ENCODE measurements at regions not wholly inside any gene's neighbourhood (a gene's known extent, or its start where the extent isn't known, plus 50 kb on each side); places are given as distances from the start of the nearest gene placed in this dataset.

DNA sequence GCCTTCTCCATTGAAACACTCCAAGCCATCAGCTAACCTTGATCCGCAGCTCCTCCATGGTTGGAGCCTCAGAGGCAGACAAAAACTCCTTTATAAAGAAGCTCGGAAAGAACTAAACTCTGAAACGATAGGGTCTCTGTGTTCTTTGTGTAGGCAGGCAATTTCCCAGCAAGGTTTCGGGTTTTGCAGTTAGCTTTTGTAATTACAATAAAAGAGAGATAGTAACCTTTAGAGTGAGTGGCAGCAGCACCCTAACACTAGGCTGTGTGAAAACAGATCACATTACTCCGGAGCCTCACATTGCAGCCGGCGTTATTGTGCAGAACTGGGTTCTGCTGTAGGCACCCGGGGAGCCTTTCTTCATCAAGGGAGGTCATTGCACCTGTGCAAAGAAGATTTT lies 115.8 kb upstream of the MAP3K1 start:
- no peak for DNase-seq
- WGBS (ENCODE audit: insufficient coverage) = 96% methylated on average over 5 of the region's 8 CpGs
- CTCF ChIA-PET = interaction anchor here (2.0 kb wide), 1 partner anchor 114 kb away, joined by 4 read pairs; no protein-coding TSS in a partner anchor
- Histone ChIP-seq H3K4me1 (ENCODE audit: control extremely low read depth in 1 of 4, control insufficient read depth in 4 of 4, insufficient read depth in 4 of 4, low read length in 3 of 4) (peaks cover 0 to 10% (median 0%) of the 10 kb centered on the region in 4 experiments), H3K4me3 (ENCODE audit: control insufficient read depth in 1 of 7, extremely low read depth in 1 of 7, insufficient read depth in 4 of 7, low read depth in 2 of 7, low read length in 6 of 7) (no peak overlapping the region), H3K27me3 (replicated peaks in 2 of 5; ENCODE audit: control insufficient read depth in 4 of 5, insufficient read depth in 5 of 5, low read length in 4 of 5) (no peaks in the 10 kb centered on the region), H3K9me3 (ENCODE audit: control extremely low read depth in 1 of 5, control insufficient read depth in 4 of 5, insufficient read depth in 2 of 5, low read depth in 1 of 5, low read length in 4 of 5) (no peaks in the 10 kb centered on the region), H3K36me3 (ENCODE audit: control insufficient read depth in 4 of 4, insufficient read depth in 4 of 4, low read length in 3 of 4) (no peaks in the 10 kb centered on the region), H3K27ac (ENCODE audit: insufficient read depth in 1 of 2, low read depth in 1 of 2, low read length in 2 of 2, poor library complexity in 1 of 2, severe bottlenecking in 2 of 2) (no peak overlapping the region)
- POLR2A ChIA-PET = no interaction called here

GRCh38 chr5:56698463-56699381 lies 116.6 kb upstream of the MAP3K1 start:
- Histone ChIP-seq H3K27ac (ENCODE audit: insufficient read depth in 1 of 2, low read depth in 1 of 2, low read length in 2 of 2, poor library complexity in 1 of 2, severe bottlenecking in 2 of 2) (no peak overlapping the region), H3K4me3 (ENCODE audit: control insufficient read depth in 1 of 7, extremely low read depth in 1 of 7, insufficient read depth in 4 of 7, low read depth in 2 of 7, low read length in 6 of 7) (no peak overlapping the region), H3K36me3 (ENCODE audit: control insufficient read depth in 4 of 4, insufficient read depth in 4 of 4, low read length in 3 of 4) (no peaks in the 10 kb centered on the region), H3K9me3 (ENCODE audit: control extremely low read depth in 1 of 5, control insufficient read depth in 4 of 5, insufficient read depth in 2 of 5, low read depth in 1 of 5, low read length in 4 of 5) (no peaks in the 10 kb centered on the region), H3K4me1 (ENCODE audit: control extremely low read depth in 1 of 4, control insufficient read depth in 4 of 4, insufficient read depth in 4 of 4, low read length in 3 of 4) (peaks cover 0 to 10% (median 0%) of the 10 kb centered on the region in 4 experiments), H3K27me3 (replicated peaks in 2 of 5; ENCODE audit: control insufficient read depth in 4 of 5, insufficient read depth in 5 of 5, low read length in 4 of 5) (no peaks in the 10 kb centered on the region)
- WGBS (ENCODE audit: insufficient coverage) = 100% methylated on average over 1 of the region's 5 CpGs
- ChIA-PET CTCF (interaction anchor here (2.0 kb wide), 1 partner anchor 113 kb away, joined by 4 read pairs; no protein-coding TSS in a partner anchor), POLR2A (interaction anchor here (0.6 kb wide), 1 partner anchor 8 kb away, joined by 3 read pairs; no protein-coding TSS in a partner anchor)
- no peak for DNase-seq

GRCh38 chr5:56696900-56697299 lies 118.4 kb upstream of the MAP3K1 start:
- no peaks in the 10 kb centered on the region for H3K27me3 ChIP-seq (replicated peaks in 2 of 5; ENCODE audit: control insufficient read depth in 4 of 5, insufficient read depth in 5 of 5, low read length in 4 of 5)
- POLR2A ChIA-PET = no interaction called here
- H3K4me3 ChIP-seq (ENCODE audit: control insufficient read depth in 1 of 7, extremely low read depth in 1 of 7, insufficient read depth in 4 of 7, low read depth in 2 of 7, low read length in 6 of 7) = no peak overlapping the region
- peak in 1 of 3 donors; percentile 8 for DNase-seq
- CTCF ChIA-PET = interaction anchor here (0.6 kb wide), 2 partner anchors 322 to 768 kb away, joined by 3 to 4 read pairs; no protein-coding TSS in a partner anchor
- no peaks in the 10 kb centered on the region for H3K9me3 ChIP-seq (ENCODE audit: control extremely low read depth in 1 of 5, control insufficient read depth in 4 of 5, insufficient read depth in 2 of 5, low read depth in 1 of 5, low read length in 4 of 5)
- H3K4me1 ChIP-seq (ENCODE audit: control extremely low read depth in 1 of 4, control insufficient read depth in 4 of 4, insufficient read depth in 4 of 4, low read length in 3 of 4) = peaks cover 0 to 10% (median 0%) of the 10 kb centered on the region in 4 experiments
- H3K27ac ChIP-seq (ENCODE audit: insufficient read depth in 1 of 2, low read depth in 1 of 2, low read length in 2 of 2, poor library complexity in 1 of 2, severe bottlenecking in 2 of 2) = no peak overlapping the region
- WGBS (ENCODE audit: insufficient coverage) = no CpG with 5 or more reads among the region's 1 CpG
- H3K36me3 ChIP-seq (ENCODE audit: control insufficient read depth in 4 of 4, insufficient read depth in 4 of 4, low read length in 3 of 4) = no peaks in the 10 kb centered on the region

DNA sequence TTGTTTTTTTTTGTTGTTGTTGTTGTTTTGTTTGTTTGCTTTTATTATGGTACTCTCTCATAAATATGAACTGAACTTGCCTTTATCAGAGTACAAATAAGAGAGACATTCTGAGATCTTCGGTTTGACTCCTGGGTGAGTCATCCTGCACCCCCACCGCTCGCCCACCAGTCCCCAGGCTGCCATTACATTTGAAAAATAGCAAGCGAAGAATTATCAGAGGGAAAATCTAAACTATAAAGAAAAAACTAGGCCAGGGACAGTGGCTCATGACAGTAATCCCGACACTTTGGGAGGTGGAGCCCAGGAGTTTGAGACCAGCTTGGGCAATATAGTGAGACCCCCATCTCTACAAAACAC lies 122.1 kb upstream of the MAP3K1 start:
- Histone ChIP-seq H3K36me3 (ENCODE audit: control insufficient read depth in 4 of 4, insufficient read depth in 4 of 4, low read length in 3 of 4) (no peaks in the 10 kb centered on the region), H3K27me3 (replicated peaks in 2 of 5; ENCODE audit: control insufficient read depth in 4 of 5, insufficient read depth in 5 of 5, low read length in 4 of 5) (no peaks in the 10 kb centered on the region), H3K4me1 (ENCODE audit: control extremely low read depth in 1 of 4, control insufficient read depth in 4 of 4, insufficient read depth in 4 of 4, low read length in 3 of 4) (peaks cover 0 to 3% (median 0%) of the 10 kb centered on the region in 4 experiments), H3K9me3 (ENCODE audit: control extremely low read depth in 1 of 5, control insufficient read depth in 4 of 5, insufficient read depth in 2 of 5, low read depth in 1 of 5, low read length in 4 of 5) (no peaks in the 10 kb centered on the region), H3K27ac (ENCODE audit: insufficient read depth in 1 of 2, low read depth in 1 of 2, low read length in 2 of 2, poor library complexity in 1 of 2, severe bottlenecking in 2 of 2) (no peak overlapping the region), H3K4me3 (ENCODE audit: control insufficient read depth in 1 of 7, extremely low read depth in 1 of 7, insufficient read depth in 4 of 7, low read depth in 2 of 7, low read length in 6 of 7) (no peak overlapping the region)
- DNase-seq = no peak
- CTCF ChIA-PET = no interaction called here
- POLR2A ChIA-PET = no interaction called here
- 95% methylated on average over 5 of the region's 5 CpGs for WGBS (ENCODE audit: insufficient coverage)

- CTCF ChIA-PET = interaction anchor here (1.0 kb wide), 1 partner anchor 12 kb away, joined by 3 read pairs; no protein-coding TSS in a partner anchor
- POLR2A ChIA-PET = interaction anchor here (0.6 kb wide), 1 partner anchor 33 kb away, joined by 3 read pairs; no protein-coding TSS in a partner anchor
- no peaks in the 10 kb centered on the region for H3K9me3 ChIP-seq (ENCODE audit: control extremely low read depth in 1 of 5, control insufficient read depth in 4 of 5, insufficient read depth in 2 of 5, low read depth in 1 of 5, low read length in 4 of 5)
- no peak for DNase-seq
- H3K27ac ChIP-seq (ENCODE audit: insufficient read depth in 1 of 2, low read depth in 1 of 2, low read length in 2 of 2, poor library complexity in 1 of 2, severe bottlenecking in 2 of 2) = no peak overlapping the region
- no peak overlapping the region for H3K4me3 ChIP-seq (ENCODE audit: control insufficient read depth in 1 of 7, extremely low read depth in 1 of 7, insufficient read depth in 4 of 7, low read depth in 2 of 7, low read length in 6 of 7)
- no peaks in the 10 kb centered on the region for H3K36me3 ChIP-seq (ENCODE audit: control insufficient read depth in 4 of 4, insufficient read depth in 4 of 4, low read length in 3 of 4)
- WGBS (ENCODE audit: insufficient coverage) = 88% methylated on average over 5 of the region's 10 CpGs
- no peaks in the 10 kb centered on the region for H3K27me3 ChIP-seq (replicated peaks in 2 of 5; ENCODE audit: control insufficient read depth in 4 of 5, insufficient read depth in 5 of 5, low read length in 4 of 5)
- peaks cover 0 to 6% (median 2%) of the 10 kb centered on the region in 4 experiments for H3K4me1 ChIP-seq (ENCODE audit: control extremely low read depth in 1 of 4, control insufficient read depth in 4 of 4, insufficient read depth in 4 of 4, low read length in 3 of 4)
Observed at GRCh38 chr5:56692359-56693219, 122.8 kb upstream of the MAP3K1 start.

DNA sequence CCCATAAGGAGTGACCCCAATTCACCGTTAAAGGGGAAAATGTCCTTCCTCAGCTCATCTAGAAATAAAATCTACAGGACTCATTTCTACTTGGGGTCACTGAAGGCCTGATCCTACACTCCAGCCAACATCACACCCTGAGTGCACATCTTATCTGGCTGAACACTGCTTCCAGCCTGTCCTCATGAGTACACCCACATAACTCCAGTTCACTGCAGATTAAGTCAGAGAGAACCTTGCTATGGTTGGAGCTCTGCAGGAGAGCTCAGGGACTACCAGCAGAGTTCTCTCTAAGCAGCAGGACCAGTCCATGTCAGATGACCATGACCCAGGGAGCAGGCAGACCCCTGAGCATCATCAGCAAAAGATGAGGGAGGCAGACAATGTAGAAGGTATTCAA lies 126.9 kb upstream of the MAP3K1 start:
- H3K36me3 ChIP-seq (ENCODE audit: control insufficient read depth in 4 of 4, insufficient read depth in 4 of 4, low read length in 3 of 4) = no peaks in the 10 kb centered on the region
- H3K4me3 ChIP-seq (ENCODE audit: control insufficient read depth in 1 of 7, extremely low read depth in 1 of 7, insufficient read depth in 4 of 7, low read depth in 2 of 7, low read length in 6 of 7) = no peak overlapping the region
- no peak overlapping the region for H3K27ac ChIP-seq (ENCODE audit: insufficient read depth in 1 of 2, low read depth in 1 of 2, low read length in 2 of 2, poor library complexity in 1 of 2, severe bottlenecking in 2 of 2)
- peaks cover 3 to 17% (median 12%) of the 10 kb centered on the region in 4 experiments for H3K4me1 ChIP-seq (ENCODE audit: control extremely low read depth in 1 of 4, control insufficient read depth in 4 of 4, insufficient read depth in 4 of 4, low read length in 3 of 4)
- WGBS (ENCODE audit: insufficient coverage) = 88% methylated on average over 1 of the region's 1 CpG
- no peaks in the 10 kb centered on the region for H3K27me3 ChIP-seq (replicated peaks in 2 of 5; ENCODE audit: control insufficient read depth in 4 of 5, insufficient read depth in 5 of 5, low read length in 4 of 5)
- ChIA-PET CTCF (no interaction called here), POLR2A (no interaction called here)
- peak in 2 of 3 donors; percentile 22 to 50 for DNase-seq
- peaks cover 0 to 3% (median 0%) of the 10 kb centered on the region in 5 experiments for H3K9me3 ChIP-seq (ENCODE audit: control extremely low read depth in 1 of 5, control insufficient read depth in 4 of 5, insufficient read depth in 2 of 5, low read depth in 1 of 5, low read length in 4 of 5)
